K562 (cell line): ENCODE measurements at regions not wholly inside any gene's neighbourhood (a gene's known extent, or its start where the extent isn't known, plus 50 kb on each side); places are given as distances from the start of the nearest gene placed in this dataset.

Experiments used
- ATAC-seq: fragments of 200-7000 bp; cut with Tn5 transposase; 3 replicates; pipeline ENCODE4 v1.9.1; 2020; ENCODE audit warnings: moderate library complexity
- BruUV-seq: library from RNA; stranded (reverse); fragments of 400-500 nt; replicated peaks from 2 replicates; lab custom pipeline; 2021; lab: Mats Ljungman, UMichigan
- CTCF ChIA-PET: fragments of 300-600 bp; formaldehyde crosslinking; extraction: SDS; loops from one replicate; lab custom pipeline; 2021; ENCODE audit warnings: low intra/inter-chr PET ratio; lab: Yijun Ruan, JAX
- POLR2A ChIA-PET: fragments of 300-600, 350-650 bp; sonication (Branson Sonifier 250); formaldehyde crosslinking; extraction: SDS; loops from one replicate; lab custom pipeline; 2021; ENCODE audit warnings: antibody characterized with exemption, inconsistent platforms; lab: Yijun Ruan, JAX
- DNase-seq, 4 experiments: peaks; one replicate each; pipeline versions ENCODE4 v3.0.0 to v3.0.0-alpha.2; 2011 to 2018; ENCODE audit warnings: low spot score in 3 of 4, mixed read lengths in 3 of 4; ENCODE audit errors: extremely low read depth in 1 of 4
- FAIRE-seq: peaks from 2 replicates; lab custom pipeline; 2011; peaks lifted over from hg19 to GRCh38; lab: Jason Lieb, UNC
- H2AFZ ChIP-seq: 2 replicates; pipeline ENCODE4 v1.6.0; 2011; ENCODE audit warnings: low read depth, low read length, control low read depth, inconsistent platforms
- H3K27ac ChIP-seq: fragments of 200-600 bp; 3 replicates; pipeline ENCODE4 v1.8.0; 2011; ENCODE audit warnings: low read depth, mild to moderate bottlenecking, control low read depth, inconsistent platforms, low read length, moderate library complexity, mixed read lengths; ENCODE audit errors: extremely low read depth
- H3K27me3 ChIP-seq, 2 experiments: fragments of 300-600 bp in 1 of 2; 2 replicates in 1 of 2; 3 replicates in 1 of 2; pipeline versions ENCODE4 v1.6.0 to v1.8.0; 2011; ENCODE audit warnings: inconsistent platforms in 2 of 2, low read length in 2 of 2, mild to moderate bottlenecking in 1 of 2, mixed read lengths in 1 of 2, moderate library complexity in 1 of 2; ENCODE audit not compliant: control insufficient read depth in 2 of 2, insufficient read depth in 2 of 2
- H3K36me3 ChIP-seq: fragments of 300-600 bp; 3 replicates; pipeline ENCODE4 v1.8.0; 2011; ENCODE audit warnings: mild to moderate bottlenecking, low read length, inconsistent platforms; ENCODE audit not compliant: control insufficient read depth, insufficient read depth
- H3K4me1 ChIP-seq, 2 experiments: fragments of 200-600 bp in 1 of 2; replicated peaks in 1 of 2; 2 replicates in 1 of 2; 3 replicates in 1 of 2; pipeline versions ENCODE4 v1.5.1 to v1.8.0; 2011; ENCODE audit warnings: inconsistent platforms in 2 of 2, low read length in 2 of 2, mild to moderate bottlenecking in 1 of 2, mixed read lengths in 1 of 2, moderate library complexity in 1 of 2; ENCODE audit not compliant: control insufficient read depth in 2 of 2, insufficient read depth in 2 of 2
- H3K4me2 ChIP-seq: 2 replicates; pipeline ENCODE4 v1.6.1; 2011; ENCODE audit warnings: low read length, control low read depth, inconsistent platforms, mixed read lengths; ENCODE audit not compliant: insufficient read depth
- H3K4me3 ChIP-seq: fragments of 200-600 bp; sonication (generic), shearing (Covaris generic); 2 replicates; pipeline ENCODE4 v1.5.1; 2016; ENCODE audit warnings: control low read depth, inconsistent platforms
- H3K79me2 ChIP-seq: fragments of 200-600 bp; 3 replicates; pipeline ENCODE4 v1.8.0; 2011; ENCODE audit warnings: low read length, inconsistent platforms; ENCODE audit not compliant: control insufficient read depth, insufficient read depth
- H3K9ac ChIP-seq, 2 experiments: 2 replicates each; pipeline versions ENCODE4 v1.6.0 to v1.6.1; 2011; ENCODE audit warnings: low read depth in 2 of 2, low read length in 2 of 2, control low read depth in 1 of 2, inconsistent platforms in 1 of 2, mild to moderate bottlenecking in 1 of 2, mixed read lengths in 1 of 2; ENCODE audit not compliant: insufficient read depth in 1 of 2
- H3K9me1 ChIP-seq: one replicate; pipeline ENCODE4 v1.6.0; 2011; ENCODE audit warnings: inconsistent platforms, mild to moderate bottlenecking, low read length, moderate library complexity; ENCODE audit not compliant: control insufficient read depth, insufficient read depth
- H3K9me3 ChIP-seq: replicated peaks from 2 replicates; pipeline ENCODE4 v1.5.1; 2011; ENCODE audit warnings: low read depth, low read length, inconsistent platforms; ENCODE audit not compliant: control insufficient read depth, insufficient read depth
- H4K20me1 ChIP-seq: replicated peaks from 2 replicates; pipeline ENCODE4 v1.6.1; 2011; ENCODE audit warnings: low read length, inconsistent platforms, mixed read lengths; ENCODE audit not compliant: control insufficient read depth, insufficient read depth
- HDAC6 ChIP-seq: IDR thresholded peaks from 2 replicates; pipeline ENCODE4 v1.6.1; 2012; ENCODE audit warnings: low read depth, mild to moderate bottlenecking, control low read depth, inconsistent platforms, low read length, moderate library complexity
- MAX ChIP-seq: sonication (generic); formaldehyde crosslinking; IDR thresholded peaks from 2 replicates; pipeline ENCODE4 v1.9.0; 2022; ENCODE audit warnings: mild to moderate bottlenecking, missing genetic modification reagents
- MCM5 ChIP-seq: fragments of 450-650 bp; IDR thresholded peaks from 2 replicates; pipeline ENCODE4 v1.6.1; 2016; ENCODE audit warnings: low read depth
- MECOM ChIP-seq: fragments of 250-450 bp; sonication (Bioruptor Pico); IDR thresholded peaks from 2 replicates; pipeline ENCODE4 v1.8.0; 2022; ENCODE audit warnings: inconsistent platforms
- NKRF ChIP-seq: fragments of 450-650 bp; IDR thresholded peaks from 2 replicates; pipeline ENCODE4 v1.6.1; 2016; ENCODE audit warnings: borderline replicate concordance
- POLR2A ChIP-seq: fragments of 450-650 bp; conservative IDR thresholded peaks from 2 replicates; pipeline ENCODE4 v1.6.1; 2016
- POU5F1 ChIP-seq: fragments of 150-350 bp; IDR thresholded peaks from 2 replicates; pipeline ENCODE4 v1.6.1; 2014; ENCODE audit warnings: borderline replicate concordance, low read length, low read depth, mild to moderate bottlenecking; ENCODE audit not compliant: partially characterized antibody
- RBM34 ChIP-seq: fragments of 200-400 bp; formaldehyde crosslinking; IDR thresholded peaks from 2 replicates; pipeline ENCODE4 v1.6.1; 2018; ENCODE audit warnings: low read length, borderline replicate concordance; ENCODE audit not compliant: insufficient read depth
- SETDB1 ChIP-seq: IDR thresholded peaks from one replicate; pipeline ENCODE4 v1.6.1; 2012; ENCODE audit warnings: low read length, control low read depth, inconsistent platforms
- SNIP1 ChIP-seq: fragments of 450-650 bp; IDR thresholded peaks from 2 replicates; pipeline ENCODE4 v1.7.1; 2017; ENCODE audit warnings: low read depth, mild to moderate bottlenecking
- STAT5A ChIP-seq: IDR thresholded peaks from 2 replicates; pipeline ENCODE4 v1.6.1; 2012; ENCODE audit warnings: low read length, inconsistent platforms, borderline replicate concordance
- TEAD2 ChIP-seq: fragments of 450-650 bp; IDR thresholded peaks from 2 replicates; pipeline ENCODE4 v1.6.1; 2016; ENCODE audit warnings: missing genetic modification characterization, control low read depth, missing compliant biosample characterization
- TOE1 ChIP-seq, 2 experiments: fragments of 450-650 bp in 1 of 2; sonication (generic) in 1 of 2; formaldehyde crosslinking in 1 of 2; IDR thresholded peaks; 2 replicates each; pipeline versions ENCODE4 v1.7.1 to v1.8.0; 2016 to 2022; ENCODE audit warnings: borderline replicate concordance in 2 of 2, mild to moderate bottlenecking in 2 of 2, antibody characterized with exemption in 1 of 2, inconsistent platforms in 1 of 2, low read depth in 1 of 2, missing genetic modification reagents in 1 of 2, moderate library complexity in 1 of 2
- ZBED1 ChIP-seq: IDR thresholded peaks from 2 replicates; pipeline ENCODE4 v1.6.1; 2014
- ZNF696 ChIP-seq: fragments of 250-450 bp; sonication (Bioruptor Pico); conservative IDR thresholded peaks from 2 replicates; pipeline ENCODE4 v1.4.0; 2020; ENCODE audit warnings: mild to moderate bottlenecking, moderate library complexity
- ZNF707 ChIP-seq: fragments of 250-450 bp; sonication (Bioruptor Pico); conservative IDR thresholded peaks from 2 replicates; pipeline ENCODE4 v1.8.0; 2022; ENCODE audit warnings: inconsistent platforms, mild to moderate bottlenecking, moderate library complexity
- ZNF77 ChIP-seq: fragments of 250-450 bp; sonication (Bioruptor Pico); IDR thresholded peaks from 2 replicates; pipeline ENCODE4 v1.5.0; 2020
- WGBS: fragments of 100-300 bp; shearing (Covaris generic); methylation state at CpG from one replicate; pipeline ENCODE4 v1.1.6; 2016; ENCODE audit warnings: low coverage, mixed read lengths; ENCODE audit not compliant: insufficient coverage; ENCODE audit errors: missing lambda C conversion rate; 5-methylcytosine and 5-hydroxymethylcytosine counted together
- in situ Hi-C: fragments of 300-500 bp; cut with MboI; formaldehyde crosslinking; loops from 4 replicates; pipeline ENCODE4 v1.15.0; 2018; ENCODE audit warnings: inconsistent platforms, mixed read lengths
- intact Hi-C: fragments of 100-400 bp; cut with micrococcal nuclease; formaldehyde crosslinking; loops from 2 replicates; pipeline ENCODE4 v1.14.2; 2022

- no peak overlapping the region for H3K4me2 ChIP-seq
- intact Hi-C loops = no loop called here
- CTCF ChIA-PET = no interaction called here
- H3K9me1 ChIP-seq = no peaks in the 10 kb centered on the region
- in situ Hi-C loops = no loop called here
- H3K36me3 ChIP-seq = no peaks in the 10 kb centered on the region
- no peaks in the 10 kb centered on the region for H4K20me1 ChIP-seq
- DNase-seq (no peak), FAIRE-seq (no peak), ATAC-seq (no peak)
- H3K79me2 ChIP-seq = no peaks in the 10 kb centered on the region
- no peak overlapping the region for H3K9ac ChIP-seq
- H2AFZ ChIP-seq = no peak overlapping the region
- no peaks in the 10 kb centered on the region for H3K4me1 ChIP-seq
- POLR2A ChIA-PET = no interaction called here
- BruUV-seq = no TSS peak
- H3K4me3 ChIP-seq = no peak overlapping the region
- WGBS = 8% methylated on average over 2 of the region's 2 CpGs
- no peaks in the 10 kb centered on the region for H3K9me3 ChIP-seq
- H3K27me3 ChIP-seq = no peaks in the 10 kb centered on the region
- H3K27ac ChIP-seq = no peak overlapping the region
- no peak for TF ChIP-seq ZBED1
- no peak for TF ChIP-seq SNIP1
- no peak for TF ChIP-seq STAT5A
- no peak for TF ChIP-seq HDAC6
Observed at GRCh38 chr11:37689951-37690350, 1091.9 kb upstream of the RAG2 start.

- H3K27ac ChIP-seq = no peak overlapping the region
- FAIRE-seq = no peak
- no peaks in the 10 kb centered on the region for H3K4me1 ChIP-seq
- WGBS = 0% methylated on average over 2 of the region's 2 CpGs
- ChIA-PET CTCF (no interaction called here), POLR2A (no interaction called here)
- H3K36me3 ChIP-seq = no peaks in the 10 kb centered on the region
- H3K79me2 ChIP-seq = no peaks in the 10 kb centered on the region
- H3K9me1 ChIP-seq = no peaks in the 10 kb centered on the region
- H3K4me3 ChIP-seq = no peak overlapping the region
- ATAC-seq = no peak
- H2AFZ ChIP-seq = no peak overlapping the region
- BruUV-seq = no TSS peak
- H3K27me3 ChIP-seq = no peaks in the 10 kb centered on the region
- intact Hi-C loops (no loop called here), in situ Hi-C loops (no loop called here)
- no peaks in the 10 kb centered on the region for H3K9me3 ChIP-seq
- H3K4me2 ChIP-seq = no peak overlapping the region
- no peak for TF ChIP-seq MAX
- no peak for TF ChIP-seq ZNF77
- TF ChIP-seq ZNF707 = no peak
- TF ChIP-seq SETDB1 = no peak
- TF ChIP-seq POU5F1 = no peak
- no peak for TF ChIP-seq TOE1 (IDR thresholded peaks at IDR 0.05; ENCODE audit: borderline replicate concordance)
- no peak for TF ChIP-seq TOE1 (CRISPR knock-in tag; IDR thresholded peaks at IDR 0.05; ENCODE audit: borderline replicate concordance, low read depth)
- TF ChIP-seq RBM34 = no peak
- no peak for TF ChIP-seq ZNF696
- no peak for TF ChIP-seq MECOM
- no peak for TF ChIP-seq POLR2A
- no peak for TF ChIP-seq NKRF
- no peak for TF ChIP-seq MCM5
- TF ChIP-seq TEAD2 (tag) = no peak
- DNase-seq = no peak
- H3K9ac ChIP-seq = no peak overlapping the region
- H4K20me1 ChIP-seq = no peaks in the 10 kb centered on the region
Observed at GRCh38 chr11:37688456-37688855, 1090.4 kb upstream of the RAG2 start.
